ENCODE measurements at regions not wholly inside any gene's neighbourhood (a gene's known extent, or its start where the extent isn't known, plus 50 kb on each side); places are given as distances from the start of the nearest gene placed in this dataset.

- H3K27me3 ChIP-seq (ENCODE audit: control insufficient read depth, low read length): no peaks in the 10 kb centered on the region
- no peaks in the 10 kb centered on the region; the same call in 1 of the 2 replicates for H3K9me3 ChIP-seq (ENCODE audit: control insufficient read depth, insufficient read depth, low read length)
- TF ChIP-seq EZH2phosphoT487 (IDR thresholded peaks at IDR 0.05; ENCODE audit: borderline replicate concordance, low read length) (no peak), CTCF (IDR thresholded peaks at IDR 0.05; ENCODE audit: low read depth, low read length, poor library complexity, severe bottlenecking) (no peak)
- no peaks in the 10 kb centered on the region for H4K20me1 ChIP-seq (ENCODE audit: control insufficient read depth, insufficient read depth, low read depth, low read length)
- H3K36me3 ChIP-seq (ENCODE audit: control insufficient read depth, low read length): no peaks in the 10 kb centered on the region
- H3F3A ChIP-seq (ENCODE audit: control insufficient read depth, insufficient read depth): no peaks in the 10 kb centered on the region
- no peaks in the 10 kb centered on the region for H3K9me2 ChIP-seq (replicated peaks; ENCODE audit: control insufficient read depth, low read length)
- no peak overlapping the region for H3K27ac ChIP-seq (ENCODE audit: low read depth, low read length)
- H3K79me2 ChIP-seq (ENCODE audit: control insufficient read depth, low read length): no peaks in the 10 kb centered on the region
- H3K4me2 ChIP-seq (ENCODE audit: low read length): no peak overlapping the region
- H3K4me1 ChIP-seq (ENCODE audit: control insufficient read depth, low read length): no peaks in the 10 kb centered on the region
- no peak overlapping the region for H3K4me3 ChIP-seq (ENCODE audit: low read length)
Measured at GRCh38 chr4:189071241-189071640, 869.4 kb upstream of the FRG1 start.

- H3F3A ChIP-seq (ENCODE audit: control insufficient read depth, insufficient read depth): no peaks in the 10 kb centered on the region
- no peaks in the 10 kb centered on the region for H3K79me2 ChIP-seq (ENCODE audit: control insufficient read depth, low read length)
Measured at GRCh38 chr4:189073739-189074138, 866.9 kb upstream of the FRG1 start.

GRCh38 chr4:189081826-189082225 is 858.8 kb upstream of the FRG1 start:
- Histone ChIP-seq H3K9me3 (ENCODE audit: control insufficient read depth, insufficient read depth, low read length) (no peaks in the 10 kb centered on the region), H3K4me1 (ENCODE audit: control insufficient read depth, low read length) (no peaks in the 10 kb centered on the region), H3F3A (ENCODE audit: control insufficient read depth, insufficient read depth) (no peaks in the 10 kb centered on the region), H3K27me3 (ENCODE audit: control insufficient read depth, low read length) (no peaks in the 10 kb centered on the region), H3K4me3 (ENCODE audit: low read length) (no peak overlapping the region), H4K20me1 (ENCODE audit: control insufficient read depth, insufficient read depth, low read depth, low read length) (no peaks in the 10 kb centered on the region), H3K4me2 (ENCODE audit: low read length) (no peak overlapping the region), H3K79me2 (ENCODE audit: control insufficient read depth, low read length) (no peaks in the 10 kb centered on the region), H3K9me2 (replicated peaks; ENCODE audit: control insufficient read depth, low read length) (no peaks in the 10 kb centered on the region), H3K27ac (ENCODE audit: low read depth, low read length) (no peak overlapping the region), H3K36me3 (ENCODE audit: control insufficient read depth, low read length) (no peaks in the 10 kb centered on the region)
- TF ChIP-seq CTCF (IDR thresholded peaks at IDR 0.05; ENCODE audit: low read depth, low read length, poor library complexity, severe bottlenecking) (no peak), EZH2phosphoT487 (IDR thresholded peaks at IDR 0.05; ENCODE audit: borderline replicate concordance, low read length) (no peak)

More at GRCh38 chr4:189073739-189074138, 866.9 kb upstream of the FRG1 start:
- no peak overlapping the region for H3K4me2 ChIP-seq (ENCODE audit: low read length)
- H3K36me3 ChIP-seq (ENCODE audit: control insufficient read depth, low read length): no peaks in the 10 kb centered on the region
- H3K4me3 ChIP-seq (ENCODE audit: low read length): no peak overlapping the region
- no peaks in the 10 kb centered on the region for H3K4me1 ChIP-seq (ENCODE audit: control insufficient read depth, low read length)
- H3K9me3 ChIP-seq (ENCODE audit: control insufficient read depth, insufficient read depth, low read length): no peaks in the 10 kb centered on the region; the same call in 1 of the 2 replicates
- H3K27ac ChIP-seq (ENCODE audit: low read depth, low read length): no peak overlapping the region
- no peak for TF ChIP-seq EZH2phosphoT487 (IDR thresholded peaks at IDR 0.05; ENCODE audit: borderline replicate concordance, low read length)
- TF ChIP-seq CTCF (IDR thresholded peaks at IDR 0.05; ENCODE audit: low read depth, low read length, poor library complexity, severe bottlenecking): no peak
- no peaks in the 10 kb centered on the region for H3K27me3 ChIP-seq (ENCODE audit: control insufficient read depth, low read length)
- no peaks in the 10 kb centered on the region for H4K20me1 ChIP-seq (ENCODE audit: control insufficient read depth, insufficient read depth, low read depth, low read length)
- H3K9me2 ChIP-seq (replicated peaks; ENCODE audit: control insufficient read depth, low read length): no peaks in the 10 kb centered on the region

Measured in DOHH2 (cell line).